Posterior cingulate gyrus (tissue), 11 donors: ENCODE measurements at regions not wholly inside any gene's neighbourhood (a gene's known extent, or its start where the extent isn't known, plus 50 kb on each side); places are given as distances from the start of the nearest gene placed in this dataset.
"Not testable (repeated sequence)": the region's sequence is repeated elsewhere in the genome, so short reads cannot be mapped to it uniquely, and the experiment has no call there.

Experiments used
- DNase-seq, 10 donors: peaks; one replicate each; pipeline versions ENCODE4 v3.0.0 to v3.0.0-alpha.2; 2020 to 2021; ENCODE audit warnings: mixed read lengths in 3 of 10
- intact Hi-C: fragments of 100-400 bp; cut with DNase I; formaldehyde crosslinking; loops from one replicate; pipeline ENCODE4 v1.15.1; 2023

GRCh38 chr5:3325972-3326840 is 269.4 kb upstream of the IRX1 start:
- peak in 2 of 10 donors; percentile 75 to 84 for DNase-seq
- intact Hi-C loops, result no loop called here

- peak in 2 of 10 donors; percentile 27 to 31 for DNase-seq
Measured at GRCh38 chr5:3325201-3325971, 270.2 kb upstream of the IRX1 start.

GRCh38 chr5:3324421-3325101 is 271.1 kb upstream of the IRX1 start:
- intact Hi-C loops, result no loop called here
- peak in 2 of 10 donors; percentile 75 to 82 for DNase-seq

More at GRCh38 chr5:3325201-3325971, 270.2 kb upstream of the IRX1 start:
- intact Hi-C loops, result no loop called here

DNA sequence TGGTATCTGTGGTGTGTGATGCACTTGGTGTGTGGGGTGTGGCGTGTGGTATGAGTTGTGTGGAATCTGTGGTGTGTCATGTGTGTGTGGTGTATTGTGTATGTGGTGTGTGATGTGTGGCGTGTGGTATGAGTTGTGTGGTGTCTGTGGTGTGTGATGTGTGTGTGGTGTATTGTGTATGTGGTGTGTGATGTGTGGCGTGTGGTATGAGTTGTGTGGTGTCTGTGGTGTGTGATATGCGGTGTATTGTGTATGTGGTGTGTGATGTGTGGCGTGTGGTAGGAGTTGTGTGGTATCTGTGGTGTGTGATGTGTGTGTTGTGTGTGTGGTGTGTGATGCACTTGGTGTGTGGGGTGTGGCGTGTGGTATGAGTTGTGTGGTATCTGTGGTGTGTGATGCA is 271.7 kb upstream of the IRX1 start:
- intact Hi-C loops, result not testable (repeated sequence)
- DNase-seq, result peak in 1 of 10 donors; percentile 12

- intact Hi-C loops, result no loop called here
- DNase-seq, result peak in 1 of 10 donors; percentile 6
Measured at GRCh38 chr5:3323144-3323543, 272.5 kb upstream of the IRX1 start.

- peak in 2 of 10 donors; percentile 4 to 14 for DNase-seq
- intact Hi-C loops, result no loop called here
Measured at GRCh38 chr5:3322642-3323041, 273.0 kb upstream of the IRX1 start.

DNA sequence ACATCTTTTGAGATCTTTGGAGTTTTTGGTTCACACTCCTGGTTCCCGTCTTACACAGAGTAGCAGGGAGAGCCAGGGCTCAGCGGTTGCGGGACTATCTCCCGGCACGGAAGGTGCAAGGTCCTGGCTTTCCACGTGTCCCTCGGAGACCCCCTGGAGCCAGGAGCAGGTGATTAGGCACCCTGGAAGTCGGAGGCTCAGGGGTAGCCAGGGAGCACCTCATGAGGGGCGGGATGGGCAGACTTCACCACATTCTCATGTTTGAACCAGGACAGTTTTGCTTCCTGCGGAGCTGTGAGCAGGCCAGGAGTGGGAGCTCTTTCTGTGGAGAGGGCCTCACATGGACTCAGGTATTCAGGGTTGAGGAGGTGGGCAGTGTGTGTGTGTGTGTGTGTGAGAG is 273.7 kb upstream of the IRX1 start:
- peak in 2 of 10 donors; percentile 60 to 62 for DNase-seq
- intact Hi-C loops, result no loop called here

DNA sequence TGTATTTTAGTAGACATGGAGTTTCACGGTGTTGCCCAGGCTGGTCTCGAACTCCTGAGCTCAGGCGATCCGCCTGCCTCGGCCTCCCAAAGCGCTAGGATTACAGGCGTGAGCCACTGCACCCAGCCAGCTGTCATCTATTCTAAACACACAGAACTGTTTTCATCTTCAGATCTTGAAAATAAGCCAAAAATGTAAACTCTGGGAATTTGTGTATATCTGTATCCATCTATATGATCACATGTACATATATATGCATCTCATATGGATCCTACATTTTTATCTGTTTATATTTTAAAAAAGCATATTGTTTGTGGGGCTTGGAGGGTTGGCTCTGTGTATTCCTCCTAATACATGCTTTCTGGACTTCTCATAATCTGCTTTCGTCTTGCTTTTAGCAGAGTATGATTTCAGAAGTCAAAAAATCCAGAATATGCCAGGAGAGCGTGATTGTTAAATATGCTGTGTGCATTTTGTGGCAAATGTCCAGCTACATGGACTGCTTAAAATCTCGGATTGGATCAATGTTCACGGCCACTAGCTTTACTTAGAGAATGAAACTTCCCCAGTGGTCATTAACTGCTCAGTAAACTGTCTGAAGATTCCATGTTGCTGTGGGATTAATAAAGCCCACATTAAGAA is 274.4 kb upstream of the IRX1 start:
- intact Hi-C loops, result no loop called here
- peak in 1 of 10 donors; percentile 8 for DNase-seq

- intact Hi-C loops, result no loop called here
- peak in 1 of 10 donors; percentile 49 for DNase-seq
Measured at GRCh38 chr5:3320317-3320875, 275.2 kb upstream of the IRX1 start.

DNA sequence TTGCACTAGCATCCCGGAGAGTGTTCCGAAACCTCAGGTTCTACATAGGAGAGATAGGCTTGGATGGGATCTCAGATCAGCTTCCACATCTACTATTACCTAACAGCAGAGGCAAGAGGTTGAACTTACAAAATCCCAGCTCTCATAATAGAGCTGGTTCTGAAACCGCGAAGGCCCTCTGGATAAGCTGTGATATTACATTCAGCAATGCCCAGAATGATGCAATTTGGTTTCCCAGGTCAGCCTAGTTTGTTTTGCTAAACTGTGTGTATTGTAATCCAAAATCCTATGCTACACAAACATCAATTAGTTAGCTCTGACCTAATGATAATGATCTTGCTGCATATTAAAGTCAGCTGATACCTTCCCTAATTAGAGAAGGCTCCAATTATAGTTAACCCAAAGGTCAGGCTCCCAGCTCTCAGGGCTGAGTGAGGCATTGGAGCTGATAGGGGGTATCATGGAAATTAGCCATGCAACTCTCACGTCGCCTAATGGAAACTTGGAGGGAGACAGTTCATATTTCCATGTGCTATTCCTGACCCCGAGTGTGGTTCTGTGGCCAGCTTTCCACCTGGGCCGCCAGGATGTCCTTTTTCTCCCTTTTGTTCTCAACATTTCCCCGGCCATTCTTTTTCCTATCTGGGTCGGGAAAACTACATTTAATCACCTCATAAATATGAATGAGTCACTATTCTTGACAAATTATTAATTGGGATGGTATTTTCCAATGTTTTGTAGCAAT is 278.4 kb upstream of the IRX1 start:
- intact Hi-C loops, result no loop called here
- no peak for DNase-seq

- no peak for DNase-seq
- intact Hi-C loops, result no loop called here
Measured at GRCh38 chr5:3313569-3313968, 282.1 kb upstream of the IRX1 start.

DNA sequence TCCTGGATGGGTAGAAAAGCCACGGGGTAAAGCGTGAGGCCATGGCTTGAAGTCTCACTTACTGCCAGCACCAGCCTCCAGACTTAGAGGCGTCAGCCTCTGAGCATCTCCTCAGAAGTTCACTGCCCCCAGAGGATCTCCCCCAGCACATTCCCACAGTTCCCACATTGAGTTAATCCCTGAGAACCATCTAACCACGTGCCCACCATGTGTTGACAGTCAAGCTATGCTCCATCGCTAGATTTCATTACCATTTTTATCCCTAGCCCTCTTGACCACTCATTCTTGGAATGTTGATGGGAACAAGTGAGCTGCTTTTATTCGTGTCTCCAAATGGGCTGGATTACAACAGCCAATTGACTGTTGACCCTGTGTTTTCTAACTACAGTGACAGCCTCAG is 283.3 kb upstream of the IRX1 start:
- intact Hi-C loops, result no loop called here
- no peak for DNase-seq

GRCh38 chr5:3311433-3311832 is 284.2 kb upstream of the IRX1 start:
- intact Hi-C loops, result no loop called here
- no peak for DNase-seq

- intact Hi-C loops, result no loop called here
- peak in 7 of 10 donors; percentile 18 to 95 (median 61) for DNase-seq
Measured at GRCh38 chr5:3310541-3311261, 284.9 kb upstream of the IRX1 start.

GRCh38 chr5:3309538-3309937 is 286.1 kb upstream of the IRX1 start:
- DNase-seq, result no peak
- intact Hi-C loops, result no loop called here

DNA sequence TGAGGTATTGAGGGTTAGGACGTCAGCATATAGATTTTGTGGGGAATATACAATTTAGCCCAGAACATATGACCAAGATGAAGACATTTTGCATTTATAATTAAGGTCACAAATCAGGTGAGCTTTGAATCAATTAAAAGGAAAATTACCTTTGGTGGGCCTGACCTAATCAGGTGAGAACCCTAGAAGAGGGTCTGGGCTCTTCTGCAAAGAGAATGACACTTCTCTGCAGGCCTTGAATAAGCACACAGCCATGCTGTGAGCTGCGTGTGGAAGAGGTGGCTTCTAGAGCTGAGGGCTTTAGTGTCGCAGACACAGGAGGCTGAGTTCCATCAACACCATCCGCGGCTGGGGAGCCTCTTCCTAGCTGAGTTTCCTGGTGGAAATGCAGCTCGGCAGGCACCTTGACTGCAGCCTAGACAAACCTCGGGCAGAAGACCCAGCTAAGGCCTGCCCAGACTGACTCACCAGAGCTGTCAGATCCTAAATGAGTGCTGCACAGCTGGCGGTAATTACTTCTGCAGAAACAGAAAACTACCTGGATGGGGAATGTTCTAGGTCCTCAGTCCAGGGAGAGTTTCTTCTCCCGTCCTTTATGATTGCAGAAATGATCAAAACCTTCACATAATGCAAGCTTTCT is 287.5 kb upstream of the IRX1 start:
- intact Hi-C loops, result no loop called here
- no peak for DNase-seq

- DNase-seq, result no peak
- intact Hi-C loops, result no loop called here
Measured at GRCh38 chr5:3305432-3305831, 290.2 kb upstream of the IRX1 start.

DNA sequence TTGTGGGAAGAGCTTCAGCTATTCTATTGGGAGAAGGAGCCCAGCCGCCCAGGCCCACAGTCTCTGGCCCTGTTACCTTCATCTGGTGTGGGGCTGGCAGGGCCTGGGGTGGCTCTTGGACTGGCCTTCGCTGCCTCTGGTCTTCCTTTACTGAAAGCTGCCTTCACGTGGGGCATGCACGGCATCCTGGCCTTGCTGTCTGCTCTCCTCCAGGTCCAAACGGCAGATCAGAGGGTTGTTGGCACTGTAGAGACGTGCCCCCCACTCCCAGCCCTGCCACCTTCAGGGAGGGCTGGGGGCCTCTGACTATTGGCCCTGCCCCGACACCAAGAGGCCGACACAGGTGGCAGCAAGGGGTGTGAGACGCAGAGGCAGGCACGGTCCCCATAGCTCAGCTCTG is 291.3 kb upstream of the IRX1 start:
- intact Hi-C loops, result no loop called here
- no peak for DNase-seq
